ENCODE measurements at regions not wholly inside any gene's neighbourhood (a gene's known extent, or its start where the extent isn't known, plus 50 kb on each side); places are given as distances from the start of the nearest gene placed in this dataset.

GRCh38 chr4:75126058-75126457 is 193.1 kb downstream of the PARM1 start (continued):
- TF ChIP-seq, protein P1, sequence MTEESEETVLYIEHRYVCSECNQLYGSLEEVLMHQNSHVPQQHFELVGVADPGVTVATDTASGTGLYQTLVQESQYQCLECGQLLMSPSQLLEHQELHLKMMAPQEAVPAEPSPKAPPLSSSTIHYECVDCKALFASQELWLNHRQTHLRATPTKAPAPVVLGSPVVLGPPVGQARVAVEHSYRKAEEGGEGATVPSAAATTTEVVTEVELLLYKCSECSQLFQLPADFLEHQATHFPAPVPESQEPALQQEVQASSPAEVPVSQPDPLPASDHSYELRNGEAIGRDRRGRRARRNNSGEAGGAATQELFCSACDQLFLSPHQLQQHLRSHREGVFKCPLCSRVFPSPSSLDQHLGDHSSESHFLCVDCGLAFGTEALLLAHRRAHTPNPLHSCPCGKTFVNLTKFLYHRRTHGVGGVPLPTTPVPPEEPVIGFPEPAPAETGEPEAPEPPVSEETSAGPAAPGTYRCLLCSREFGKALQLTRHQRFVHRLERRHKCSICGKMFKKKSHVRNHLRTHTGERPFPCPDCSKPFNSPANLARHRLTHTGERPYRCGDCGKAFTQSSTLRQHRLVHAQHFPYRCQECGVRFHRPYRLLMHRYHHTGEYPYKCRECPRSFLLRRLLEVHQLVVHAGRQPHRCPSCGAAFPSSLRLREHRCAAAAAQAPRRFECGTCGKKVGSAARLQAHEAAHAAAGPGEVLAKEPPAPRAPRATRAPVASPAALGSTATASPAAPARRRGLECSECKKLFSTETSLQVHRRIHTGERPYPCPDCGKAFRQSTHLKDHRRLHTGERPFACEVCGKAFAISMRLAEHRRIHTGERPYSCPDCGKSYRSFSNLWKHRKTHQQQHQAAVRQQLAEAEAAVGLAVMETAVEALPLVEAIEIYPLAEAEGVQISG (CRISPR knock-in tag; IDR thresholded peaks at IDR 0.05): no peak
- no peak for TF ChIP-seq EEA1 (CRISPR knock-in tag; IDR thresholded peaks at IDR 0.05; ENCODE audit: borderline replicate concordance)
- no peak for TF ChIP-seq GABPA (IDR thresholded peaks at IDR 0.05; ENCODE audit: low read depth, low read length)
- TF ChIP-seq GABPA (CRISPR knock-in tag; IDR thresholded peaks at IDR 0.05; ENCODE audit: low read depth): no peak
- TF ChIP-seq ATF5 (CRISPR knock-in tag; IDR thresholded peaks at IDR 0.05; ENCODE audit: low read depth): no peak
- TF ChIP-seq ZNF564 (CRISPR knock-in tag; IDR thresholded peaks at IDR 0.05): no peak

DNA sequence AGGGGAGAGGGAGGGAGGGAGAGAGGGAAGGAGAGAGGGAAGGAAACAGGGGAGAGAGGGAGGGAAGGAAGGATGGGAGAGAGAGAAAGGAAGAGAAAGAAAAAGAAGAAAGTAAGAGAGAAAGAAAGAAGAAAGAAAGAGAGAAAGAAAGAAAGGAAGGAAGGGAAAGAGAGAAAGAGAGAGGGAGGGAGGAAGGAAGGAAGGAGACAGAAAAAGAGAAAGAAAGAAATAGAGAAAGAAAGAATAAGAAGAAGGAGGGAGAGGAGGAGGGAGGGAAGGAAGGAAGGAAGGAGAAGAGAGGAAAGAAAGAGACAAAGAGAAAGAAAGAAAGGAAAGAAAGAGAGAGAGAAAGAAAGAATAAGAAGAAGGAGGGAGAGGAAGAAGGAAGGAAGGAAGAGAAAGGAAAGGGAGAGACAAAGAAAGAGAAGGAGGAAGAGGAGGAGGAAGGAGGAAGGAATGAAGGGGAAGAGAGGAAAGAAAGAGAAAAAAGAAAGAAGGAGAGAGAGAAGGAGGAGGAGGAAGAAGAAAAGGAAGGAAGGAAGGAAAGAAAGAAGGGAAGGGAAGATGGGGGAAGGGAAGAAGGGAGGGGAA is 189.6 kb downstream of the PARM1 start:
- no peaks in the 10 kb centered on the region; the same call in 1 of the 2 replicates for H3K9me3 ChIP-seq (ENCODE audit: low read length)
- intact Hi-C loops (cut with micrococcal nuclease; ENCODE audit: unreplicated experiment) (no loop called here), in situ Hi-C loops (cut with HindIII; ENCODE audit: extremely low pct_ligation_motif_present, low pct_unique_long_range_greater_than_20kb) (no loop called here)
- no TSS peak for BruUV-seq (replicated peaks)
- no peaks in the 10 kb centered on the region; a peak in 1 of 5 replicates for H3K27me3 ChIP-seq (ENCODE audit: control insufficient read depth in 1 of 2, insufficient read depth in 2 of 2, low read length in 2 of 2)
- H3K36me3 ChIP-seq (replicated peaks in 1 of 2; ENCODE audit: control insufficient read depth in 1 of 2, insufficient read depth in 2 of 2, low read length in 2 of 2): no peaks in the 10 kb centered on the region
- FAIRE-seq (no peak), DNase-seq (ENCODE audit: low spot score) (no peak), ATAC-seq (no peak)
- no peak overlapping the region for H3K9ac ChIP-seq (ENCODE audit: insufficient read depth, low read depth, low read length)
- no peak overlapping the region for H3K4me2 ChIP-seq (ENCODE audit: low read depth, low read length)
- H2AFZ ChIP-seq (ENCODE audit: low read length): no peak overlapping the region
- CTCF ChIA-PET (ENCODE audit: low intra/inter-chr PET ratio, low total read pairs): no interaction called here
- H3K4me3 ChIP-seq (replicated peaks in 1 of 3; ENCODE audit: insufficient read depth in 1 of 3, low read depth in 2 of 3, low read length in 3 of 3): no peak overlapping the region
- no peak overlapping the region for H3K27ac ChIP-seq (ENCODE audit: extremely low read length, insufficient read depth, low read length)
- POLR2A ChIA-PET: no interaction called here
- no peaks in the 10 kb centered on the region for H3K4me1 ChIP-seq (ENCODE audit: insufficient read depth, low read length)
- H4K20me1 ChIP-seq (ENCODE audit: insufficient read depth, low read length): no peaks in the 10 kb centered on the region
- no peaks in the 10 kb centered on the region for H3K79me2 ChIP-seq (ENCODE audit: insufficient read depth, low read length)
- no peak for TF ChIP-seq ZNF878 (CRISPR knock-in tag; IDR thresholded peaks at IDR 0.05)
- TF ChIP-seq NPAS2 (CRISPR knock-in tag; IDR thresholded peaks at IDR 0.05; ENCODE audit: borderline replicate concordance): no peak
- no peak for TF ChIP-seq SYNCRIP (IDR thresholded peaks at IDR 0.05; ENCODE audit: insufficient read depth, low read depth, low read length)
- no peak for TF ChIP-seq PBX3 (CRISPR knock-in tag; IDR thresholded peaks at IDR 0.05; ENCODE audit: borderline replicate concordance)
- TF ChIP-seq MAFF (IDR thresholded peaks at IDR 0.05; ENCODE audit: low read depth, low read length): no peak
- TF ChIP-seq TGIF2 (CRISPR knock-in tag; IDR thresholded peaks at IDR 0.05): no peak
- no peak for TF ChIP-seq ELF3 (CRISPR knock-in tag; IDR thresholded peaks at IDR 0.05)
- TF ChIP-seq, protein P2, sequence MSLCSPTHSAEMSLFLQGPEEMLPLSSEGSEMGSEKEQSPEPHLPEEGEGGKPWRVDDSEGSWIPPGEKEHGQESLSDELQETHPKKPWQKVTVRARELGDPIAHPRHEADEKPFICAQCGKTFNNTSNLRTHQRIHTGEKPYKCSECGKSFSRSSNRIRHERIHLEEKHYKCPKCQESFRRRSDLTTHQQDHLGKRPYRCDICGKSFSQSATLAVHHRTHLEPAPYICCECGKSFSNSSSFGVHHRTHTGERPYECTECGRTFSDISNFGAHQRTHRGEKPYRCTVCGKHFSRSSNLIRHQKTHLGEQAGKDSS (CRISPR knock-in tag; IDR thresholded peaks at IDR 0.05; ENCODE audit: borderline replicate concordance, low read depth): no peak
- no peak for TF ChIP-seq KDM6A (CRISPR knock-in tag; IDR thresholded peaks at IDR 0.05; ENCODE audit: low read depth)
- no peak for TF ChIP-seq CENPX (CRISPR knock-in tag; IDR thresholded peaks at IDR 0.05)
- TF ChIP-seq SIN3A (IDR thresholded peaks at IDR 0.05; ENCODE audit: borderline replicate concordance, low read depth, low read length): no peak
- TF ChIP-seq KMT2A (CRISPR knock-in tag; IDR thresholded peaks at IDR 0.05): no peak
- TF ChIP-seq NR2F1 (CRISPR knock-in tag; IDR thresholded peaks at IDR 0.05): no peak
